ENCODE measurements at regions not wholly inside any gene's neighbourhood (a gene's known extent, or its start where the extent isn't known, plus 50 kb on each side); places are given as distances from the start of the nearest gene placed in this dataset.

- TF ChIP-seq REST (IDR thresholded peaks at IDR 0.05; ENCODE audit: insufficient read depth in 1 of 2, low read depth in 2 of 2, low read length in 2 of 2) (no peak), SIN3A (IDR thresholded peaks at IDR 0.05; ENCODE audit: borderline replicate concordance, insufficient read depth, low read length) (no peak), TAF1 (IDR thresholded peaks at IDR 0.05; ENCODE audit: borderline replicate concordance, insufficient read depth, low read length) (no peak), POLR2AphosphoS5 (IDR thresholded peaks at IDR 0.05; ENCODE audit: low read depth, low read length) (no peak)
These were observed 81.3 kb upstream of the PTPN3 start for GRCh38 chr9:109579191-109579948.

Data from PFSK-1 (cell line).